ENCODE measurements at regions not wholly inside any gene's neighbourhood (a gene's known extent, or its start where the extent isn't known, plus 50 kb on each side); places are given as distances from the start of the nearest gene placed in this dataset.

GRCh38 chr5:171634511-171634910 lies 151.1 kb upstream of the SMIM23 start:
- ChIA-PET POLR2A (no interaction called here), CTCF (no interaction called here)
- Histone ChIP-seq H3K36me3 (ENCODE audit: control insufficient read depth, insufficient read depth, low read length) (no peaks in the 10 kb centered on the region), H3K4me3 (ENCODE audit: low read depth in 2 of 2, low read length in 2 of 2) (no peak overlapping the region), H3K9me3 (ENCODE audit: control insufficient read depth, insufficient read depth, low read depth, low read length) (no peaks in the 10 kb centered on the region), H3K4me1 (ENCODE audit: control insufficient read depth, insufficient read depth, low read length) (no peaks in the 10 kb centered on the region; the same call in 1 of the 2 replicates), H3K27ac (ENCODE audit: low read length) (no peak overlapping the region), H3K27me3 (ENCODE audit: control insufficient read depth, insufficient read depth, low read length) (peaks cover under 1% of the 10 kb centered on the region; the same call in 1 of the 2 replicates)
- no TSS peak for BruUV-seq (replicated peaks)
- TF ChIP-seq TCF7L2 (IDR thresholded peaks at IDR 0.05; ENCODE audit: low read depth, low read length) (no peak), POLR2AphosphoS5 (IDR thresholded peaks at IDR 0.05; ENCODE audit: low read depth, low read length) (no peak), SIN3A (IDR thresholded peaks at IDR 0.05; ENCODE audit: borderline replicate concordance, insufficient read depth, low read depth, low read length) (no peak), REST (IDR thresholded peaks at IDR 0.05; ENCODE audit: insufficient read depth in 1 of 2, low read depth in 2 of 2, low read length in 1 of 2) (no peak), CTCF (IDR thresholded peaks at IDR 0.05) (no peak)
- in situ Hi-C loops (cut with HindIII; ENCODE audit: low pct_unique_long_range_greater_than_20kb, low sequenced_read_pairs) (no loop called here), intact Hi-C loops (cut with micrococcal nuclease; ENCODE audit: unreplicated experiment) (loop anchor here (5.0 kb wide), 2 partner anchors 223 to 273 kb away; no protein-coding TSS in a partner anchor)
- DNase-seq (ENCODE audit: low read depth, low spot score) = no peak
- ATAC-seq = no peak

GRCh38 chr5:171635028-171635427 lies 150.6 kb upstream of the SMIM23 start:
- intact Hi-C loops (cut with micrococcal nuclease; ENCODE audit: unreplicated experiment) (no loop called here), in situ Hi-C loops (cut with HindIII; ENCODE audit: low pct_unique_long_range_greater_than_20kb, low sequenced_read_pairs) (no loop called here)
- no peaks in the 10 kb centered on the region for H3K9me3 ChIP-seq (ENCODE audit: control insufficient read depth, insufficient read depth, low read depth, low read length)
- no peak for TF ChIP-seq POLR2AphosphoS5 (IDR thresholded peaks at IDR 0.05; ENCODE audit: low read depth, low read length)
- no peak for TF ChIP-seq REST (IDR thresholded peaks at IDR 0.05; ENCODE audit: insufficient read depth in 1 of 2, low read depth in 2 of 2, low read length in 1 of 2)
- no peak for TF ChIP-seq SIN3A (IDR thresholded peaks at IDR 0.05; ENCODE audit: borderline replicate concordance, insufficient read depth, low read depth, low read length)
- TF ChIP-seq CTCF (IDR thresholded peaks at IDR 0.05) = no peak
- no peak for TF ChIP-seq TCF7L2 (IDR thresholded peaks at IDR 0.05; ENCODE audit: low read depth, low read length)
- H3K36me3 ChIP-seq (ENCODE audit: control insufficient read depth, insufficient read depth, low read length) = no peaks in the 10 kb centered on the region
- no peaks in the 10 kb centered on the region; the same call in 1 of the 2 replicates for H3K27me3 ChIP-seq (ENCODE audit: control insufficient read depth, insufficient read depth, low read length)
- ChIA-PET POLR2A (no interaction called here), CTCF (no interaction called here)
- ATAC-seq (no peak), DNase-seq (ENCODE audit: low read depth, low spot score) (no peak)
- no peak overlapping the region for H3K27ac ChIP-seq (ENCODE audit: low read length)
- no peaks in the 10 kb centered on the region for H3K4me1 ChIP-seq (ENCODE audit: control insufficient read depth, insufficient read depth, low read length)
- BruUV-seq (replicated peaks) = no TSS peak
- H3K4me3 ChIP-seq (ENCODE audit: low read depth in 2 of 2, low read length in 2 of 2) = no peak overlapping the region

Measured in Panc1 (cell line).